Neural progenitor cell (in vitro differentiated cells): ENCODE measurements at regions not wholly inside any gene's neighbourhood (a gene's known extent, or its start where the extent isn't known, plus 50 kb on each side); places are given as distances from the start of the nearest gene placed in this dataset.
"Not testable (repeated sequence)": the region's sequence is repeated elsewhere in the genome, so short reads cannot be mapped to it uniquely, and the experiment has no call there.

ENCODE experiments used
- DNase-seq: peaks from one replicate; pipeline ENCODE4 v3.0.0-alpha.2; 2016; ENCODE audit warnings: low spot score
- H2AFZ ChIP-seq: fragments of 200-600 bp; sonication (generic); replicated peaks from 2 replicates; pipeline ENCODE4 v1.6.1; 2016; ENCODE audit warnings: antibody characterized with exemption
- H3F3A ChIP-seq: fragments of 200-600 bp; sonication (generic); 2 replicates; pipeline ENCODE4 v1.6.1; 2016; ENCODE audit warnings: antibody characterized with exemption, low read depth
- H3K27ac ChIP-seq: fragments of 200-600 bp; sonication (generic); 2 replicates; pipeline ENCODE4 v1.5.1; 2016; ENCODE audit warnings: mild to moderate bottlenecking
- H3K27me3 ChIP-seq: fragments of 200-600 bp; sonication (generic); 2 replicates; pipeline ENCODE4 v1.6.1; 2016; ENCODE audit warnings: mild to moderate bottlenecking, moderate library complexity
- H3K36me3 ChIP-seq: fragments of 200-600 bp; sonication (generic); 2 replicates; pipeline ENCODE4 v1.5.1; 2016
- H3K4me1 ChIP-seq: fragments of 200-600 bp; sonication (generic); 2 replicates; pipeline ENCODE4 v1.6.1; 2016; ENCODE audit warnings: mixed run types
- H3K4me2 ChIP-seq: fragments of 200-600 bp; sonication (generic); 2 replicates; pipeline ENCODE4 v1.6.1; 2016
- H3K4me3 ChIP-seq: fragments of 200-600 bp; sonication (generic); 2 replicates; pipeline ENCODE4 v1.5.1; 2016
- H3K79me2 ChIP-seq: fragments of 200-600 bp; sonication (generic); 2 replicates; pipeline ENCODE4 v1.6.1; 2016; ENCODE audit warnings: low read depth
- H3K9ac ChIP-seq: fragments of 200-600 bp; sonication (generic); 2 replicates; pipeline ENCODE4 v1.6.1; 2016
- H3K9me3 ChIP-seq: fragments of 200-600 bp; sonication (generic); 2 replicates; pipeline ENCODE4 v1.5.1; 2016; ENCODE audit warnings: low read depth
- H4K20me1 ChIP-seq: fragments of 200-600 bp; sonication (generic); 2 replicates; pipeline ENCODE4 v1.6.1; 2016; ENCODE audit warnings: low read depth
- H3K27ac Mint-ChIP-seq: 3 replicates; pipeline ENCODE4 v1.8.0; 2021; ENCODE audit warnings: mixed read lengths
- H3K27me3 Mint-ChIP-seq: 2 replicates; pipeline ENCODE4 v1.8.0; 2022; ENCODE audit warnings: low read depth, mild to moderate bottlenecking, inconsistent platforms, moderate library complexity, mixed read lengths; ENCODE audit not compliant: insufficient read depth
- H3K36me3 Mint-ChIP-seq: 3 replicates; pipeline ENCODE4 v1.8.0; 2021; ENCODE audit warnings: mixed read lengths
- H3K4me1 Mint-ChIP-seq: 3 replicates; pipeline ENCODE4 v1.8.0; 2021; ENCODE audit warnings: mixed read lengths
- H3K4me3 Mint-ChIP-seq: 3 replicates; pipeline ENCODE4 v1.8.0; 2021; ENCODE audit warnings: mild to moderate bottlenecking, moderate library complexity, mixed read lengths
- H3K9me3 Mint-ChIP-seq: 3 replicates; pipeline ENCODE4 v1.8.0; 2020; ENCODE audit warnings: mixed read lengths
- EZH2 ChIP-seq: fragments of 200-600 bp; sonication (generic); IDR thresholded peaks from 2 replicates; pipeline ENCODE4 v1.6.1; 2017; ENCODE audit warnings: antibody characterized with exemption, mild to moderate bottlenecking, moderate library complexity
- EZH2phosphoT487 ChIP-seq: fragments of 200-600 bp; sonication (generic); IDR thresholded peaks from 2 replicates; pipeline ENCODE4 v1.6.1; 2017; ENCODE audit warnings: antibody characterized with exemption
- TF ChIP-seq, protein P1 (sequence below): fragments of 200-600 bp; sonication (generic); IDR thresholded peaks from 2 replicates; pipeline ENCODE4 v1.5.1; 2017; ENCODE audit warnings: antibody characterized with exemption, mild to moderate bottlenecking

DNA sequence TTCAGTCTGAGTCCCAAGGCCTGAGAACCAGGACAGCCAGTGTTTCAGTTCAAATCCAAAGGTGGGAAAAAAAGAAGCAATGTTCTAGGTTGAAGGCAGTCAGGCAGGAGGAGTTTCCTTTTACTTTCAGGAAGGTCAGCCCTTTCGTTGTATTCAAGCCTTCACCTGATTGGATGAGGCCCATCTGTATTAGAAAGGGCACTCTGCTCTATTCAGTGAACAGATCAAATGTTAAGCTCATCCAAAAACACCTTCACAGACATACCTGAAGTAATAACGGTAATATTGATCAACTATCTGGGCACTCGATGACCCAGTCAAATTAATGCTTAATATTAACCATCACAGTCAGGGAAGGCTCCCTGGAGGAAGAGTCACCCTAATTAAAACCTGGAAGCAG is 60.9 kb downstream of the IRX5 start:
- no peak overlapping the region for H3K9ac ChIP-seq
- peaks cover 11% of the 10 kb centered on the region for H3K4me1 Mint-ChIP-seq
- peaks cover 14% of the 10 kb centered on the region for H3K4me1 ChIP-seq
- H2AFZ ChIP-seq = no peak overlapping the region
- H3K4me3 ChIP-seq = no peak overlapping the region
- H3K27me3 ChIP-seq = no peaks in the 10 kb centered on the region
- no peaks in the 10 kb centered on the region for H3K9me3 ChIP-seq
- TF ChIP-seq EZH2 = no peak
- no peak for TF ChIP-seq EZH2phosphoT487
- TF ChIP-seq, protein P1, sequence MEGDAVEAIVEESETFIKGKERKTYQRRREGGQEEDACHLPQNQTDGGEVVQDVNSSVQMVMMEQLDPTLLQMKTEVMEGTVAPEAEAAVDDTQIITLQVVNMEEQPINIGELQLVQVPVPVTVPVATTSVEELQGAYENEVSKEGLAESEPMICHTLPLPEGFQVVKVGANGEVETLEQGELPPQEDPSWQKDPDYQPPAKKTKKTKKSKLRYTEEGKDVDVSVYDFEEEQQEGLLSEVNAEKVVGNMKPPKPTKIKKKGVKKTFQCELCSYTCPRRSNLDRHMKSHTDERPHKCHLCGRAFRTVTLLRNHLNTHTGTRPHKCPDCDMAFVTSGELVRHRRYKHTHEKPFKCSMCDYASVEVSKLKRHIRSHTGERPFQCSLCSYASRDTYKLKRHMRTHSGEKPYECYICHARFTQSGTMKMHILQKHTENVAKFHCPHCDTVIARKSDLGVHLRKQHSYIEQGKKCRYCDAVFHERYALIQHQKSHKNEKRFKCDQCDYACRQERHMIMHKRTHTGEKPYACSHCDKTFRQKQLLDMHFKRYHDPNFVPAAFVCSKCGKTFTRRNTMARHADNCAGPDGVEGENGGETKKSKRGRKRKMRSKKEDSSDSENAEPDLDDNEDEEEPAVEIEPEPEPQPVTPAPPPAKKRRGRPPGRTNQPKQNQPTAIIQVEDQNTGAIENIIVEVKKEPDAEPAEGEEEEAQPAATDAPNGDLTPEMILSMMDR = no peak
- H3F3A ChIP-seq = peaks cover 14% of the 10 kb centered on the region
- DNase-seq = no peak
- H3K27me3 Mint-ChIP-seq = peaks cover 2% of the 10 kb centered on the region
- H3K27ac Mint-ChIP-seq = no peak overlapping the region
- no peaks in the 10 kb centered on the region for H3K36me3 Mint-ChIP-seq
- no peaks in the 10 kb centered on the region for H3K36me3 ChIP-seq
- no peak overlapping the region for H3K4me2 ChIP-seq
- H3K4me3 Mint-ChIP-seq = no peak overlapping the region
- H4K20me1 ChIP-seq = no peaks in the 10 kb centered on the region
- no peaks in the 10 kb centered on the region for H3K9me3 Mint-ChIP-seq
- no peaks in the 10 kb centered on the region for H3K79me2 ChIP-seq
- no peak overlapping the region for H3K27ac ChIP-seq

DNA sequence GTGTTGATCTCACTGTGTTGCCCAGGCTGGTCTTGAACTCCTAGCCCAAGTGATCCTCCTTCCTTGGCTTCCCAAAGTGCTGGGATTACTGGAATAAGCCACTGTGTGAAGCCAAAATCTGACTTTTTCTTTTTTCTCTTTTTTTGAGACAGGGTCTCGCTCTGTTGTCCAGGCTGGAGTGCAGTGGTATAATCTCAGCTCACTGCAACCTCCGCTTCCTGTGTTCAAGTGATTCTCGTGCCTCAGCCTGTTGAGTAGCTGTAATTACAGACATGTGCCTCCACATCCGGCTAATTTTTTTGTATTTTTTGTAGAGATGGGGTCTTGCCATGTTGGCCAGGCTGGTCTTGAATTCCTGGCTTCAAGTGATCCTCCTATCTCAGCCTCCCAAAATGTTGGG is 61.3 kb downstream of the IRX5 start:
- H3K36me3 ChIP-seq, H3K79me2 ChIP-seq, H3K4me3 Mint-ChIP-seq, H3K27me3 ChIP-seq, H2AFZ ChIP-seq, H4K20me1 ChIP-seq, H3K36me3 Mint-ChIP-seq, H3K4me1 ChIP-seq, H3K9me3 ChIP-seq, H3K4me3 ChIP-seq, DNase-seq, H3K27ac Mint-ChIP-seq, H3K4me2 ChIP-seq, H3K9me3 Mint-ChIP-seq, H3K27ac ChIP-seq, H3K27me3 Mint-ChIP-seq, H3K4me1 Mint-ChIP-seq, H3K9ac ChIP-seq: not testable (repeated sequence)
- peaks cover 10% of the 10 kb centered on the region for H3F3A ChIP-seq

DNA sequence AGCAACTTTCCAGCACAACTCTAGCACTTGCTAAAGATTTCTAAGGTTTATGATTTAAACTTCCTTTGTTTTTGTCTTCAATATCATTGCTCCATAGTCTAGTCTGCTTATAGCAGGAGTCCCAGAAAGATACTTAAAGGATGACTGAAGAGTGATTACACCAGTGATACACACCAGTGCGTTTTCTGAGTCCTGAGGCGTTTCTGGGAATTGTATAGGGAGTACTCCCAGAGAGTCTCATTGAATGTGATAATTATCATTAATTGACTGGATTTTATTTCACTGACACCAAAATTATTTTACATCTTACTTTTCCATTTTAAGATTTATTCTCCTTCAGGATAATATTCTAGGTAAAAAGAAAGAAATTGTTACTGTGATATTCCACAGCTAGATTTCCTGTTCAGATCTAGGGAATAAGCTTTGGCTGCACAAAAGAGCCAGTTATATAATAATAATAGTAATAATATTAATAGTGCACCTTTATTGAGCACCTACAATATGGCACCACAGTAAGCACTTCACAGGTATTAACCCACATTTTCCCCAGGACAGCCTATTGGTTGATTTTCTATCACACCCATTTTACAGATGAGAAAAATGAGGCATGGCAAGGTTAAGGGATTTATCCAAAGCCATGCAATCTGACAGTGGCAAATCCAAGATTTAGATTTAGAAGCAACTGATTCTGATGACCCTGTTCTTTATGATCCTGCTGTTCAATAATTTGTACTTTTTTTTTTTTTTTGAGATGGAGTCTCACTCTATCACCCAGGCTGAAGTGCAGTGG is 62.6 kb downstream of the IRX5 start:
- no peaks in the 10 kb centered on the region for H3K9me3 Mint-ChIP-seq
- Histone ChIP-seq H3K9ac (no peak overlapping the region), H3F3A (no peaks in the 10 kb centered on the region), H3K36me3 (no peaks in the 10 kb centered on the region), H2AFZ (no peak overlapping the region), H3K27ac (no peak overlapping the region), H3K4me2 (no peak overlapping the region), H3K4me3 (no peak overlapping the region), H3K79me2 (no peaks in the 10 kb centered on the region), H3K27me3 (no peaks in the 10 kb centered on the region), H3K4me1 (no peaks in the 10 kb centered on the region), H3K9me3 (no peaks in the 10 kb centered on the region), H4K20me1 (no peaks in the 10 kb centered on the region)
- H3K4me1 Mint-ChIP-seq = peaks cover 4% of the 10 kb centered on the region
- DNase-seq = no peak
- no peak for TF ChIP-seq EZH2phosphoT487
- TF ChIP-seq EZH2 = no peak
- TF ChIP-seq, protein P1 = no peak
- H3K27ac Mint-ChIP-seq = no peak overlapping the region
- H3K4me3 Mint-ChIP-seq = no peak overlapping the region
- H3K36me3 Mint-ChIP-seq = no peaks in the 10 kb centered on the region
- peaks cover 9% of the 10 kb centered on the region for H3K27me3 Mint-ChIP-seq

DNA sequence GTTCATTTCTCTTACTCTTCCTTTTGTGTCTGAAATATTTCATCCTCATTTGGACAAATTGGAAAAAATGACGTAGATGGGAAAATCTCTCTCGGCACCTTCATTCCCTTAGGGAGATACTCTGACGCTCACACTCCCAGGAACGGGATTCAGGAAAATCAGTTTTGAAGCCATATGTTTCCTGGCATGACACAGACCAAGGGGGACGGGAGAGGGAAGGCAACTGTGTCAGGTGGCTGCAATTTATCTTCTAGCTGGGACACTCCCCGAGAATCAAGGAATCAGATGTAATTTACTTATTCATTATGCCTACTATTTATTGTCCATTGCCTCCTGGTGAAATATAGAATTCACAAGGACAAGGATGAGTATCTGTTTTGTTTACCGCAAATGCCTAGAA is 65.5 kb downstream of the IRX5 start:
- no peak overlapping the region for H3K27ac ChIP-seq
- H3K4me2 ChIP-seq = no peak overlapping the region
- H3K79me2 ChIP-seq = no peaks in the 10 kb centered on the region
- Mint-ChIP-seq H3K4me1 (no peaks in the 10 kb centered on the region), H3K36me3 (no peaks in the 10 kb centered on the region), H3K27me3 (peaks cover 9% of the 10 kb centered on the region), H3K4me3 (no peak overlapping the region), H3K9me3 (no peaks in the 10 kb centered on the region), H3K27ac (no peak overlapping the region)
- H3K27me3 ChIP-seq = no peaks in the 10 kb centered on the region
- no peak overlapping the region for H3K4me3 ChIP-seq
- no peaks in the 10 kb centered on the region for H3K36me3 ChIP-seq
- H3K4me1 ChIP-seq = no peaks in the 10 kb centered on the region
- H3K9ac ChIP-seq = no peak overlapping the region
- H3K9me3 ChIP-seq = no peaks in the 10 kb centered on the region
- H2AFZ ChIP-seq = no peak overlapping the region
- H4K20me1 ChIP-seq = no peaks in the 10 kb centered on the region
- DNase-seq = no peak
- TF ChIP-seq EZH2phosphoT487 (no peak), EZH2 (no peak)
- TF ChIP-seq, protein P1 = no peak
- H3F3A ChIP-seq = no peaks in the 10 kb centered on the region
